Smooth muscle cell (in vitro differentiated cells): ENCODE measurements at regions not wholly inside any gene's neighbourhood (a gene's known extent, or its start where the extent isn't known, plus 50 kb on each side); places are given as distances from the start of the nearest gene placed in this dataset.
A peak's percentile ranks its signal among the peaks of the same experiment; 100 is the strongest.

ENCODE experiments used
- DNase-seq: peaks from one replicate; lab custom pipeline; 2025; ENCODE audit not compliant: unreplicated experiment; lab: John Stamatoyannopoulos, UW
- H2AFZ ChIP-seq: fragments of 200-600 bp; sonication (generic); 2 replicates; pipeline ENCODE4 v1.6.0; 2016; ENCODE audit warnings: antibody characterized with exemption, low read depth, mild to moderate bottlenecking
- H3F3A ChIP-seq: fragments of 200-600 bp; sonication (generic); 2 replicates; pipeline ENCODE4 v1.6.0; 2017; ENCODE audit warnings: antibody characterized with exemption, low read depth
- H3K27ac ChIP-seq: fragments of 200-600 bp; sonication (generic); 2 replicates; pipeline ENCODE4 v1.5.1; 2016; ENCODE audit warnings: low read depth, mild to moderate bottlenecking
- H3K27me3 ChIP-seq: fragments of 200-600 bp; sonication (generic); 2 replicates; pipeline ENCODE4 v1.6.1; 2016; ENCODE audit warnings: low read depth, mild to moderate bottlenecking
- H3K36me3 ChIP-seq: fragments of 200-600 bp; sonication (generic); 2 replicates; pipeline ENCODE4 v1.5.1; 2016; ENCODE audit warnings: low read depth
- H3K4me1 ChIP-seq: fragments of 200-600 bp; sonication (generic); 2 replicates; pipeline ENCODE4 v1.5.1; 2016; ENCODE audit warnings: low read depth
- H3K4me2 ChIP-seq: fragments of 200-600 bp; sonication (generic); 2 replicates; pipeline ENCODE4 v1.6.0; 2016; ENCODE audit warnings: mild to moderate bottlenecking
- H3K4me3 ChIP-seq: fragments of 200-600 bp; sonication (generic); 2 replicates; pipeline ENCODE4 v1.5.1; 2016; ENCODE audit warnings: mild to moderate bottlenecking
- H3K79me2 ChIP-seq: fragments of 200-600 bp; sonication (generic); 2 replicates; pipeline ENCODE4 v1.6.0; 2016; ENCODE audit warnings: low read depth, mild to moderate bottlenecking
- H3K9ac ChIP-seq: fragments of 200-600 bp; sonication (generic); 2 replicates; pipeline ENCODE4 v1.6.0; 2016; ENCODE audit warnings: low read depth
- H3K9me3 ChIP-seq: fragments of 200-600 bp; sonication (generic); replicated peaks from 2 replicates; pipeline ENCODE4 v1.5.1; 2016; ENCODE audit warnings: low read depth
- H4K20me1 ChIP-seq: fragments of 200-600 bp; sonication (generic); 2 replicates; pipeline ENCODE4 v1.6.0; 2016; ENCODE audit warnings: low read depth
- WGBS: methylation state at CpG from one replicate; pipeline ENCODE4 v1.1.7; 2016; ENCODE audit warnings: low lambda C conversion rate; 5-methylcytosine and 5-hydroxymethylcytosine counted together
- TF ChIP-seq, protein P1 (sequence below): fragments of 200-600 bp; sonication (generic); IDR thresholded peaks from 2 replicates; pipeline ENCODE4 v1.5.1; 2017; ENCODE audit warnings: borderline replicate concordance, mild to moderate bottlenecking, antibody characterized with exemption; ENCODE audit not compliant: insufficient read depth, poor library complexity, severe bottlenecking

- DNase-seq: no peak
- peak overlapping the region; percentile 58 for H3K4me2 ChIP-seq
- 96% methylated on average over 3 of the region's 3 CpGs for WGBS
Observed at GRCh38 chr1:30414851-30415165, 308.6 kb downstream of the MATN1 start.

DNA sequence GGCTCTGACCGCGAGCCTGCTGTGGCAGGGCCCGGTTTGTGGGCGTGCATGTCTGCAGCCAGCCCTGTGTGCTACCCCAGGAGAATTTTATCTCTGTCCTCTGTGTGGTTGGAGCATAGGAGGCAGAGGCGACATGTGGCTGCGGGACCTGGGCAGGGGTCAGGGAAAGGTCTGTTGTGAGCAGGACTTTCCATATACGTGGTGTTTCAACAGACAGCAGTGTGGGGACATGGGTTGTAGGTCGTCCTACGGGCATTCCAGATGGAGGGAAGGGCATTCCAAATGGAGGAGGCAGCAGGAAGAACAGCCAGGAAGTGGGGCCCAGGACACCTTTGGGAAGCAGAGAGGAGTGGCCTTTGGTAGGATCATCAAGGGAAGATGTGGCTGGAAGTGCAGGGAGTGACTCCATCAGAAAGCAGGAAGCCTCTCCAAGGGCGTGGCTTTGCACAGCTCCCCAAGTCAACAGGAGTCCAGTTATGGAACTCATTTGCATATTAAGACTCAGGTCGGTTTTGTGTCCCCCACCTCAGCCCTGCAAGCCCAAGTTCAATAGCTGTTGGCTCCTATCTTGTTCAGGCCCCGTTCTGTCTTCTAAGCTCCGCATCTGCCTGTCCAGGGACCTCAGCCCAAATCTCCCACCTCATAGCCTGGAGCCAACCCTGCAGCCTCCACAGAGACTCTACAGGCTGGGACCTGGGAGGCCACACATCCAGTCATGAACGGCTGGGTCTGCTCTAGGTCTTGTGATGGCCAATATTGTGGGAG is 309.1 kb downstream of the MATN1 start:
- H3K4me1 ChIP-seq: peaks cover 10% of the 10 kb centered on the region
- H3K36me3 ChIP-seq: no peaks in the 10 kb centered on the region
- no peaks in the 10 kb centered on the region for H3K79me2 ChIP-seq
- H2AFZ ChIP-seq: no peak overlapping the region
- H3K4me3 ChIP-seq: no peak overlapping the region
- 47% methylated on average over 14 of the region's 14 CpGs for WGBS
- H3K9me3 ChIP-seq: no peaks in the 10 kb centered on the region
- H3K4me2 ChIP-seq: peak overlapping the region; percentile 58
- TF ChIP-seq, protein P1, sequence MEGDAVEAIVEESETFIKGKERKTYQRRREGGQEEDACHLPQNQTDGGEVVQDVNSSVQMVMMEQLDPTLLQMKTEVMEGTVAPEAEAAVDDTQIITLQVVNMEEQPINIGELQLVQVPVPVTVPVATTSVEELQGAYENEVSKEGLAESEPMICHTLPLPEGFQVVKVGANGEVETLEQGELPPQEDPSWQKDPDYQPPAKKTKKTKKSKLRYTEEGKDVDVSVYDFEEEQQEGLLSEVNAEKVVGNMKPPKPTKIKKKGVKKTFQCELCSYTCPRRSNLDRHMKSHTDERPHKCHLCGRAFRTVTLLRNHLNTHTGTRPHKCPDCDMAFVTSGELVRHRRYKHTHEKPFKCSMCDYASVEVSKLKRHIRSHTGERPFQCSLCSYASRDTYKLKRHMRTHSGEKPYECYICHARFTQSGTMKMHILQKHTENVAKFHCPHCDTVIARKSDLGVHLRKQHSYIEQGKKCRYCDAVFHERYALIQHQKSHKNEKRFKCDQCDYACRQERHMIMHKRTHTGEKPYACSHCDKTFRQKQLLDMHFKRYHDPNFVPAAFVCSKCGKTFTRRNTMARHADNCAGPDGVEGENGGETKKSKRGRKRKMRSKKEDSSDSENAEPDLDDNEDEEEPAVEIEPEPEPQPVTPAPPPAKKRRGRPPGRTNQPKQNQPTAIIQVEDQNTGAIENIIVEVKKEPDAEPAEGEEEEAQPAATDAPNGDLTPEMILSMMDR: no peak
- H4K20me1 ChIP-seq: no peaks in the 10 kb centered on the region
- H3K27ac ChIP-seq: peak overlapping the region; percentile 20
- no peak for DNase-seq
- peaks cover 4% of the 10 kb centered on the region for H3F3A ChIP-seq
- H3K9ac ChIP-seq: no peak overlapping the region
- H3K27me3 ChIP-seq: no peaks in the 10 kb centered on the region

More at GRCh38 chr1:30414851-30415165, 308.6 kb downstream of the MATN1 start:
- H3K4me1 ChIP-seq: peaks cover 10% of the 10 kb centered on the region
- H3K27me3 ChIP-seq: no peaks in the 10 kb centered on the region
- TF ChIP-seq, protein P1: no peak
- H3K9me3 ChIP-seq: no peaks in the 10 kb centered on the region
- H3K27ac ChIP-seq: no peak overlapping the region
- no peaks in the 10 kb centered on the region for H4K20me1 ChIP-seq
- H3K79me2 ChIP-seq: no peaks in the 10 kb centered on the region
- peaks cover 4% of the 10 kb centered on the region for H3F3A ChIP-seq
- no peak overlapping the region for H3K9ac ChIP-seq
- H3K4me3 ChIP-seq: no peak overlapping the region
- H3K36me3 ChIP-seq: no peaks in the 10 kb centered on the region
- H2AFZ ChIP-seq: no peak overlapping the region

GRCh38 chr1:30413606-30414005 is 309.8 kb downstream of the MATN1 start:
- TF ChIP-seq, protein P1: no peak
- Histone ChIP-seq H3K36me3 (no peaks in the 10 kb centered on the region), H3K79me2 (no peaks in the 10 kb centered on the region), H3F3A (peaks cover 4% of the 10 kb centered on the region), H3K4me3 (no peak overlapping the region), H3K4me2 (peak overlapping the region; percentile 58), H3K4me1 (peaks cover 10% of the 10 kb centered on the region), H3K27ac (peak overlapping the region; percentile 58), H3K9me3 (no peaks in the 10 kb centered on the region), H2AFZ (no peak overlapping the region), H3K9ac (no peak overlapping the region), H3K27me3 (no peaks in the 10 kb centered on the region), H4K20me1 (no peaks in the 10 kb centered on the region)
- WGBS: 79% methylated on average over 12 of the region's 12 CpGs
- DNase-seq: no peak

- TF ChIP-seq, protein P1: no peak
- Histone ChIP-seq H3K9me3 (no peaks in the 10 kb centered on the region), H3K36me3 (no peaks in the 10 kb centered on the region), H3K79me2 (no peaks in the 10 kb centered on the region), H3K4me1 (peaks cover 10% of the 10 kb centered on the region), H2AFZ (peak overlapping the region; percentile 36), H3K4me2 (peak overlapping the region; percentile 58), H3F3A (peaks cover 4% of the 10 kb centered on the region), H3K27ac (peak overlapping the region; percentile 58), H3K4me3 (no peak overlapping the region), H3K27me3 (no peaks in the 10 kb centered on the region), H4K20me1 (no peaks in the 10 kb centered on the region), H3K9ac (peak overlapping the region; percentile 50)
- WGBS: 8% methylated on average over 8 of the region's 8 CpGs
- DNase-seq: no peak
Observed at GRCh38 chr1:30413111-30413440, 310.3 kb downstream of the MATN1 start.
